GM12891 (cell line): ENCODE measurements at regions not wholly inside any gene's neighbourhood (a gene's known extent, or its start where the extent isn't known, plus 50 kb on each side); places are given as distances from the start of the nearest gene placed in this dataset.

Experiments used
- PAX5 ChIP-seq: IDR thresholded peaks from 2 replicates; pipeline ENCODE4 v1.6.1; 2011; ENCODE audit warnings: low read length, moderate library complexity, mild to moderate bottlenecking; ENCODE audit not compliant: insufficient read depth, severe bottlenecking
- POLR2A ChIP-seq: IDR thresholded peaks from 2 replicates; pipeline ENCODE4 v1.6.1; 2011; ENCODE audit warnings: low read depth, low read length, control low read depth
- POLR2AphosphoS5 ChIP-seq: IDR thresholded peaks from 2 replicates; pipeline ENCODE4 v1.6.1; 2011; ENCODE audit warnings: low read depth, low read length, control low read depth
- SPI1 ChIP-seq: IDR thresholded peaks from 2 replicates; pipeline ENCODE4 v1.6.1; 2011; ENCODE audit warnings: low read depth, low read length, control low read depth
- TAF1 ChIP-seq: IDR thresholded peaks from 2 replicates; pipeline ENCODE4 v1.6.1; 2011; ENCODE audit warnings: low read depth, low read length, control low read depth

GRCh38 chr9:31325778-31326177, 1058.7 kb upstream of the ACO1 start:
- TF ChIP-seq POLR2A (no peak), SPI1 (no peak), POLR2AphosphoS5 (no peak), TAF1 (no peak), PAX5 (no peak)
